Brain microvascular endothelial cell (primary cell): ENCODE measurements at regions not wholly inside any gene's neighbourhood (a gene's known extent, or its start where the extent isn't known, plus 50 kb on each side); places are given as distances from the start of the nearest gene placed in this dataset.

ENCODE experiments used
- DNase-seq: peaks from one replicate; pipeline ENCODE4 v3.0.0-alpha.2; 2020
- H3K27ac ChIP-seq: fragments of 250-450 bp; sonication (Bioruptor Pico); 2 replicates; pipeline ENCODE4 v1.5.1; 2020; ENCODE audit warnings: mild to moderate bottlenecking, moderate library complexity
- H3K27me3 ChIP-seq: fragments of 250-450 bp; sonication (Bioruptor Pico); replicated peaks from 2 replicates; pipeline ENCODE4 v1.5.1; 2020; ENCODE audit warnings: mild to moderate bottlenecking
- H3K36me3 ChIP-seq: fragments of 250-450 bp; sonication (Bioruptor Pico); replicated peaks from 2 replicates; pipeline ENCODE4 v1.5.1; 2020; ENCODE audit warnings: mild to moderate bottlenecking
- H3K4me3 ChIP-seq: 2 replicates; pipeline ENCODE4 v1.5.1; 2011; ENCODE audit warnings: low read depth, mild to moderate bottlenecking, control low read depth, low read length, moderate library complexity
- CTCF ChIP-seq: IDR thresholded peaks from 2 replicates; pipeline ENCODE4 v1.5.1; 2011; ENCODE audit warnings: low read depth, mild to moderate bottlenecking, moderate library complexity, low read length, control low read depth, inconsistent platforms; ENCODE audit errors: missing control alignments
- in situ Hi-C: cut with HindIII; loops from 2 replicates; pipeline ENCODE4 v1.10.0; 2017; ENCODE audit warnings: low sequenced_read_pairs, low pct_ligation_motif_present

- no peaks in the 10 kb centered on the region for H3K27me3 ChIP-seq
- in situ Hi-C loops = no loop called here
- DNase-seq = no peak
- H3K27ac ChIP-seq = no peak overlapping the region
- no peak for TF ChIP-seq CTCF
- H3K36me3 ChIP-seq = no peaks in the 10 kb centered on the region
- no peak overlapping the region for H3K4me3 ChIP-seq
These were observed 332.4 kb upstream of the PPP2R3A start for GRCh38 chr3:135633078-135633477.

- Histone ChIP-seq H3K4me3 (no peak overlapping the region), H3K36me3 (no peaks in the 10 kb centered on the region), H3K27me3 (no peaks in the 10 kb centered on the region), H3K27ac (no peak overlapping the region)
- TF ChIP-seq CTCF = no peak
- in situ Hi-C loops = no loop called here
- DNase-seq = no peak
These were observed 328.9 kb upstream of the PPP2R3A start for GRCh38 chr3:135636596-135636995.

- Histone ChIP-seq H3K27me3 (no peaks in the 10 kb centered on the region), H3K36me3 (no peaks in the 10 kb centered on the region), H3K27ac (no peak overlapping the region), H3K4me3 (no peak overlapping the region)
- DNase-seq = no peak
- in situ Hi-C loops = no loop called here
- TF ChIP-seq CTCF = no peak
These were observed 328.5 kb upstream of the PPP2R3A start for GRCh38 chr3:135637013-135637412.

GRCh38 chr3:135641761-135642160 is 323.8 kb upstream of the PPP2R3A start:
- no peak for DNase-seq
- H3K27ac ChIP-seq = no peak overlapping the region
- no peaks in the 10 kb centered on the region for H3K27me3 ChIP-seq
- in situ Hi-C loops = no loop called here
- no peak for TF ChIP-seq CTCF
- H3K4me3 ChIP-seq = no peak overlapping the region
- no peaks in the 10 kb centered on the region for H3K36me3 ChIP-seq

GRCh38 chr3:135645541-135645940 is 320.0 kb upstream of the PPP2R3A start:
- no peaks in the 10 kb centered on the region for H3K36me3 ChIP-seq
- H3K27me3 ChIP-seq = no peaks in the 10 kb centered on the region
- no peak for TF ChIP-seq CTCF
- H3K27ac ChIP-seq = no peak overlapping the region
- H3K4me3 ChIP-seq = no peak overlapping the region
- no peak for DNase-seq
- in situ Hi-C loops = no loop called here

GRCh38 chr3:135646873-135647272 is 318.7 kb upstream of the PPP2R3A start:
- no peak for DNase-seq
- no peaks in the 10 kb centered on the region for H3K27me3 ChIP-seq
- no peak overlapping the region for H3K27ac ChIP-seq
- no peak for TF ChIP-seq CTCF
- H3K4me3 ChIP-seq = no peak overlapping the region
- no peaks in the 10 kb centered on the region for H3K36me3 ChIP-seq
- in situ Hi-C loops = no loop called here
